ENCODE measurements at regions not wholly inside any gene's neighbourhood (a gene's known extent, or its start where the extent isn't known, plus 50 kb on each side); places are given as distances from the start of the nearest gene placed in this dataset.

DNA sequence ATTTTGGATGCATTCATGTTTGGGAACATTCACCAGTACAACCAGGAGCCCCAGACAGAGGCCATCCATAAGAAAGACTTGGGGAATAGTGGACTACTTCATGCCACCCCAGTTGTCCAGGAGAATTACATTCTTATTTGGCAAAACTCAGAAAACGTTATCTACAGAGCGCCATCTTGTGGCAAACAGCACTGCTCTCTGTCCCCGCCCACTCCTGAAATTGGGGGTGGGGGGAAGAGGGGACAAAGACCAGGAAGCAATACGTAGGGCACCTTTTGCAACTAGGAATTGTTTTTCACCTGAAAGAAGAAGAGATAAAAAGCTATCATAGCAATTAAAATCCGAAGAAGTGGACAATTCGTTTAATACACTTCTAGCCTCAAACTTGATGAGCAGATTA, 134.6 kb upstream of the MGMT start:
- Histone ChIP-seq H3K4me2 (ENCODE audit: low read length) (no peak overlapping the region), H3K9me2 (ENCODE audit: insufficient read depth) (no peaks in the 10 kb centered on the region), H3K4me3 (replicated peaks in 1 of 2; ENCODE audit: low read depth in 1 of 2, low read length in 2 of 2) (no peak overlapping the region), H3K27ac (ENCODE audit: low read depth, low read length) (no peak overlapping the region), H3K27me3 (ENCODE audit: insufficient read depth, low read length) (no peaks in the 10 kb centered on the region), H3K4me1 (ENCODE audit: control insufficient read depth in 1 of 2, insufficient read depth in 2 of 2, low read length in 2 of 2) (no peaks in the 10 kb centered on the region), H3K9me3 (ENCODE audit: control insufficient read depth in 1 of 2, insufficient read depth in 1 of 2, low read depth in 1 of 2, low read length in 2 of 2) (peaks cover 8 to 15% of the 10 kb centered on the region in 2 experiments; a peak in 2 of 4 replicates), H3K9ac (ENCODE audit: low read length) (no peak overlapping the region), H4K20me1 (ENCODE audit: insufficient read depth) (no peaks in the 10 kb centered on the region), H3K36me3 (ENCODE audit: control insufficient read depth in 1 of 2, insufficient read depth in 2 of 2, low read length in 2 of 2) (no peaks in the 10 kb centered on the region), H3K79me2 (ENCODE audit: insufficient read depth, low read length) (no peaks in the 10 kb centered on the region), H2AFZ (ENCODE audit: low read depth, low read length, poor library complexity, severe bottlenecking) (no peak overlapping the region)
- ChIA-PET RAD21 (ENCODE audit: low non-redundant PET in 1 of 2, low total read pairs in 2 of 2, uncharacterized antibody in 2 of 2, unreplicated experiment in 2 of 2) (no interaction called here), CTCF (no interaction called here), POLR2A (no interaction called here)
- intact Hi-C loops (cut with micrococcal nuclease): loop anchor here (1.0 kb wide), 1 partner anchor 301 kb away; no protein-coding TSS in a partner anchor
- TF ChIP-seq FOSL1 (IDR thresholded peaks at IDR 0.05; ENCODE audit: low read depth) (no peak), CTCF (IDR thresholded peaks at IDR 0.05 in 2 of 3, conservative IDR thresholded peaks at IDR 0.05 in 1 of 3; ENCODE audit: borderline replicate concordance in 1 of 3, insufficient read depth in 1 of 3, low read depth in 2 of 3, low read length in 2 of 3) (peak; percentile 31 to 82 (median 64); a peak in 5 of 6 replicates), RAD21 (IDR thresholded peaks at IDR 0.05; ENCODE audit: low read depth) (peak; percentile 49), TCF7L2 (IDR thresholded peaks at IDR 0.05; ENCODE audit: borderline replicate concordance, extremely low read depth, insufficient read depth, insufficient read length) (no peak)
- no TSS peak for BruUV-seq (replicated peaks)
- peak; percentile 6 for DNase-seq (ENCODE audit: low read depth, low spot score)
- ATAC-seq: peak; percentile 36; the same call in 1 of the 2 replicates

GRCh38 chr10:129333706-129334105, 133.3 kb upstream of the MGMT start:
- intact Hi-C loops (cut with micrococcal nuclease): no loop called here
- CTCF ChIA-PET: no interaction called here
- no peaks in the 10 kb centered on the region for H3K27me3 ChIP-seq (ENCODE audit: insufficient read depth, low read length)

More at GRCh38 chr10:129333706-129334105, 133.3 kb upstream of the MGMT start:
- no peaks in the 10 kb centered on the region for H3K9me2 ChIP-seq (ENCODE audit: insufficient read depth)
- BruUV-seq (replicated peaks): no TSS peak
- ChIA-PET POLR2A (no interaction called here), RAD21 (ENCODE audit: low non-redundant PET in 1 of 2, low total read pairs in 2 of 2, uncharacterized antibody in 2 of 2, unreplicated experiment in 2 of 2) (no interaction called here)
- no peaks in the 10 kb centered on the region for H3K4me1 ChIP-seq (ENCODE audit: control insufficient read depth in 1 of 2, insufficient read depth in 2 of 2, low read length in 2 of 2)
- TF ChIP-seq ZFX (IDR thresholded peaks at IDR 0.05) (no peak), MAX (IDR thresholded peaks at IDR 0.05) (no peak), TCF7L2 (IDR thresholded peaks at IDR 0.05; ENCODE audit: borderline replicate concordance, extremely low read depth, insufficient read depth, insufficient read length) (no peak), ZNF274 (IDR thresholded peaks at IDR 0.05; ENCODE audit: low read depth, low read length) (no peak), SRF (IDR thresholded peaks at IDR 0.05; ENCODE audit: low read depth) (no peak), EZH2 (IDR thresholded peaks at IDR 0.05) (no peak), CBX3 (IDR thresholded peaks at IDR 0.05; ENCODE audit: low read depth) (no peak), ZBTB33 (IDR thresholded peaks at IDR 0.05; ENCODE audit: extremely low read depth, insufficient replicate concordance, low read length) (no peak), ATF3 (IDR thresholded peaks at IDR 0.05) (no peak)
- no peaks in the 10 kb centered on the region for H4K20me1 ChIP-seq (ENCODE audit: insufficient read depth)
- DNase-seq (ENCODE audit: low read depth, low spot score) (no peak), ATAC-seq (no peak)
- H3K27ac ChIP-seq (ENCODE audit: low read depth, low read length): no peak overlapping the region
- no peaks in the 10 kb centered on the region for H3K36me3 ChIP-seq (ENCODE audit: control insufficient read depth in 1 of 2, insufficient read depth in 2 of 2, low read length in 2 of 2)
- H3K9me3 ChIP-seq (ENCODE audit: control insufficient read depth in 1 of 2, insufficient read depth in 1 of 2, low read depth in 1 of 2, low read length in 2 of 2): peaks cover 7 to 15% of the 10 kb centered on the region in 2 experiments; a peak in 2 of 4 replicates
- H2AFZ ChIP-seq (ENCODE audit: low read depth, low read length, poor library complexity, severe bottlenecking): no peak overlapping the region
- H3K9ac ChIP-seq (ENCODE audit: low read length): no peak overlapping the region
- H3K4me2 ChIP-seq (ENCODE audit: low read length): no peak overlapping the region
- H3K4me3 ChIP-seq (replicated peaks in 1 of 2; ENCODE audit: low read depth in 1 of 2, low read length in 2 of 2): no peak overlapping the region
- no peaks in the 10 kb centered on the region for H3K79me2 ChIP-seq (ENCODE audit: insufficient read depth, low read length)
